OCI-LY7 (cell line): ENCODE measurements at regions not wholly inside any gene's neighbourhood (a gene's known extent, or its start where the extent isn't known, plus 50 kb on each side); places are given as distances from the start of the nearest gene placed in this dataset.

ENCODE experiments used
- BruUV-seq: library from RNA; stranded (reverse); fragments of 400-500 nt; replicated peaks from 2 replicates; lab custom pipeline; 2021; lab: Mats Ljungman, UMichigan
- CTCF ChIA-PET: fragments of 300-600 bp; sonication (Branson Sonifier 250); formaldehyde crosslinking; loops from one replicate; lab custom pipeline; 2022; ENCODE audit warnings: antibody characterized with exemption; ENCODE audit not compliant: unreplicated experiment; lab: Charles Lee
- POLR2A ChIA-PET: fragments of 300-600 bp; sonication (Branson Sonifier 250); formaldehyde crosslinking; loops from one replicate; lab custom pipeline; 2022; ENCODE audit warnings: antibody characterized with exemption; lab: Charles Lee
- DNase-seq: peaks from one replicate; pipeline ENCODE4 v3.0.0-alpha.2; 2015; ENCODE audit warnings: low spot score
- H2AFZ ChIP-seq: fragments of 200-600 bp; sonication (generic), shearing (Covaris generic); 2 replicates; pipeline ENCODE4 v1.6.1; 2014; ENCODE audit warnings: mild to moderate bottlenecking, antibody characterized with exemption, low read length, moderate library complexity
- H3K27ac ChIP-seq: fragments of 200-600 bp; sonication (generic); 2 replicates; pipeline ENCODE4 v1.5.1; 2014; ENCODE audit warnings: mixed run types, low read depth, mild to moderate bottlenecking, moderate library complexity, low read length, inconsistent platforms; ENCODE audit not compliant: poor library complexity, severe bottlenecking
- H3K36me3 ChIP-seq: fragments of 200-600 bp; sonication (generic); 2 replicates; pipeline ENCODE4 v1.6.1; 2014; ENCODE audit warnings: mild to moderate bottlenecking, antibody characterized with exemption, low read length, moderate library complexity, mixed read lengths; ENCODE audit not compliant: insufficient read depth
- H3K4me1 ChIP-seq: fragments of 200-600 bp; sonication (generic); 2 replicates; pipeline ENCODE4 v1.5.1; 2014; ENCODE audit warnings: mild to moderate bottlenecking, low read length; ENCODE audit not compliant: insufficient read depth, poor library complexity, severe bottlenecking
- H3K4me2 ChIP-seq: fragments of 200-600 bp; sonication (generic); 2 replicates; pipeline ENCODE4 v1.6.1; 2014; ENCODE audit warnings: mild to moderate bottlenecking, low read length
- H3K4me3 ChIP-seq: fragments of 200-600 bp; sonication (generic); 2 replicates; pipeline ENCODE4 v1.5.1; 2014; ENCODE audit warnings: mild to moderate bottlenecking, low read depth, low read length; ENCODE audit not compliant: poor library complexity, severe bottlenecking
- H3K79me2 ChIP-seq: fragments of 200-600 bp; sonication (generic); 2 replicates; pipeline ENCODE4 v1.6.1; 2016; ENCODE audit warnings: low read depth, mild to moderate bottlenecking, low read length, moderate library complexity, mixed read lengths; ENCODE audit not compliant: insufficient read depth
- H3K9me2 ChIP-seq: fragments of 200-600 bp; sonication (generic); 2 replicates; pipeline ENCODE4 v1.6.1; 2016; ENCODE audit warnings: mild to moderate bottlenecking, low read length, mixed read lengths; ENCODE audit not compliant: insufficient read depth
- H3K9me3 ChIP-seq: fragments of 200-600 bp; sonication (generic); 2 replicates; pipeline ENCODE4 v1.6.1; 2014; ENCODE audit warnings: mild to moderate bottlenecking, mixed run types, low read length, mixed read lengths
- H4K20me1 ChIP-seq: fragments of 200-600 bp; sonication (generic); 2 replicates; pipeline ENCODE4 v1.6.1; 2014; ENCODE audit warnings: mild to moderate bottlenecking, antibody characterized with exemption, low read length, moderate library complexity, mixed read lengths; ENCODE audit not compliant: insufficient read depth
- EZH2phosphoT487 ChIP-seq: fragments of 200-600 bp; sonication (generic); IDR thresholded peaks from 2 replicates; pipeline ENCODE4 v1.6.1; 2018; ENCODE audit warnings: low read depth, borderline replicate concordance, mild to moderate bottlenecking, mixed run types, antibody characterized with exemption, low read length, moderate library complexity, mixed read lengths
- intact Hi-C: fragments of 100-400 bp; cut with micrococcal nuclease; formaldehyde crosslinking; loops from one replicate; pipeline ENCODE4 v1.10.0; 2022; ENCODE audit not compliant: unreplicated experiment
- TF ChIP-seq, protein P1 (sequence below): fragments of 200-600 bp; sonication (generic); conservative IDR thresholded peaks from 2 replicates; pipeline ENCODE4 v1.5.1; 2014; ENCODE audit warnings: mild to moderate bottlenecking, antibody characterized with exemption, low read length, moderate library complexity, mixed read lengths

DNA sequence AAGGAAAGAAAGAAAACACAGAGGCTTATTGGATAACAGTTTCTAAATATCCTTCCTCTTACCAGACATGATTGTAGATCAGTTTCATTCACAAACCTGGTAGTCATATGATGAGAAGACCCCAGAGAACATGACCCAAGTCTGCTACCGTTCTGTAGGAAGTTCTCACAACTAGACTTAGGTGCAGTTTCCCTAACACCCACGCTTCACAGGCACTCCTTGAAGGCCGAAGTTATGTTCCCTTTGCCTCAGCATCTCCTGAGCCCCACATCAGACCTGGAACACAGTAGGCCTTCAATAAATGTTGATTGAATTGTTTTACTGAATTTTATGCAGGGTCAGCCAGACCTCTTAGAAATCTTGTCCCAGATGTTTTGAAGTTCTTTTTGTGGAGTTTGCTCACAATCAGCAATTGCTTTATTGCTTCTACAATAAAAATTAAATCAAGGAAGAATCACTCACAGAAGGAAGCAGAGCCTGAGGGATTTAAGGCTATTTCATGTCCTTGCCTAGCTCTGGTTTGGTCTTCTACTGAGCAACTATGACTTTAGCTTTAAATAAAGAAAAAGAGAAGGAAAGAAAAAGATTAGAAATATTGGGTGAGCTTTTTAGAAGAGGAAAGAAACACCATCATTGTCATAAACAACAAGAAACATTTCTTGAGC, 138.6 kb upstream of the MDM1 start:
- no peak overlapping the region for H3K27ac ChIP-seq
- CTCF ChIA-PET: no interaction called here
- no peaks in the 10 kb centered on the region for H3K36me3 ChIP-seq
- no peak overlapping the region for H3K4me2 ChIP-seq
- no peak for DNase-seq
- no peaks in the 10 kb centered on the region for H3K9me2 ChIP-seq
- no peak overlapping the region for H3K4me3 ChIP-seq
- TF ChIP-seq EZH2phosphoT487: no peak
- TF ChIP-seq, protein P1, sequence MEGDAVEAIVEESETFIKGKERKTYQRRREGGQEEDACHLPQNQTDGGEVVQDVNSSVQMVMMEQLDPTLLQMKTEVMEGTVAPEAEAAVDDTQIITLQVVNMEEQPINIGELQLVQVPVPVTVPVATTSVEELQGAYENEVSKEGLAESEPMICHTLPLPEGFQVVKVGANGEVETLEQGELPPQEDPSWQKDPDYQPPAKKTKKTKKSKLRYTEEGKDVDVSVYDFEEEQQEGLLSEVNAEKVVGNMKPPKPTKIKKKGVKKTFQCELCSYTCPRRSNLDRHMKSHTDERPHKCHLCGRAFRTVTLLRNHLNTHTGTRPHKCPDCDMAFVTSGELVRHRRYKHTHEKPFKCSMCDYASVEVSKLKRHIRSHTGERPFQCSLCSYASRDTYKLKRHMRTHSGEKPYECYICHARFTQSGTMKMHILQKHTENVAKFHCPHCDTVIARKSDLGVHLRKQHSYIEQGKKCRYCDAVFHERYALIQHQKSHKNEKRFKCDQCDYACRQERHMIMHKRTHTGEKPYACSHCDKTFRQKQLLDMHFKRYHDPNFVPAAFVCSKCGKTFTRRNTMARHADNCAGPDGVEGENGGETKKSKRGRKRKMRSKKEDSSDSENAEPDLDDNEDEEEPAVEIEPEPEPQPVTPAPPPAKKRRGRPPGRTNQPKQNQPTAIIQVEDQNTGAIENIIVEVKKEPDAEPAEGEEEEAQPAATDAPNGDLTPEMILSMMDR: no peak
- intact Hi-C loops: no loop called here
- no peak overlapping the region for H2AFZ ChIP-seq
- no TSS peak for BruUV-seq
- POLR2A ChIA-PET: interaction anchor here (0.7 kb wide), 1 partner anchor 9 kb away, joined by 3 read pairs; no protein-coding TSS in a partner anchor
- no peaks in the 10 kb centered on the region for H4K20me1 ChIP-seq
- H3K79me2 ChIP-seq: no peaks in the 10 kb centered on the region
- H3K4me1 ChIP-seq: no peaks in the 10 kb centered on the region
- H3K9me3 ChIP-seq: no peaks in the 10 kb centered on the region

DNA sequence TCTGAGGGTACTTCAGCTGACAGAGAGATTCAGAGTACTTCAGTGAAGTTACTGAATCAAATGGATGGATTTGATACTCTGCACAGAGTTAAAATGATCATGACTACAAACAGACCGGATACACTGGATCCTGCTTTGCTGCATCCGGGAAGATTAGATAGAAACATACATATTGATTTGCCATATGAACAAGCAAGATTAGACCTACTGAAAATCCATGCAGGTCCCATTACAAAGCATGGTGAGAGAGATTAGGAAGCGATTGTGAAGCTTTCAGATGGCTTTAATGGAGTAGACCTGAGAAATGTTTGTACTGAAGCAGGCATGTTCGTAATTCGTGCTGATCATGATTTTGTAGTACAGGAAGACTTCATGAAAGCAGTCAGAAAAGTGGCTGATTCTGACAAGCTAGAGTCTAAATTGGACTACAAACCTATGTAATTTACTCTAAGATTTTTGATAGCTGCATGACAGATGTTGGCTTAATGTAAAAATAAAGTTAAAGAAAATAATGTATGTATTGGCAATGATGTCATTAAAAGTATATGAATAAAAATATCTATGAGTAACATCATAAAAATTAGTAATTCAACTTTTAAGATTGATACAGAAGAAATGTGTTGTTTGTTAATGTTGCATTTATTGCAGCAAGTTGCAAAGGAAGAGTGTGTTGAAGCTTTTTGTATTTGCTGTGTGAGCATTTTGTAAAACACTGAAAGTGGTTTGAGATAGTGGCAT, 136.1 kb upstream of the RAP1B start:
- Histone ChIP-seq H3K9me3 (no peaks in the 10 kb centered on the region), H3K4me1 (no peaks in the 10 kb centered on the region), H2AFZ (no peak overlapping the region), H3K27ac (no peak overlapping the region), H3K79me2 (no peaks in the 10 kb centered on the region), H3K4me2 (no peak overlapping the region), H3K36me3 (no peaks in the 10 kb centered on the region), H3K4me3 (no peak overlapping the region), H4K20me1 (no peaks in the 10 kb centered on the region), H3K9me2 (no peaks in the 10 kb centered on the region)
- POLR2A ChIA-PET: interaction anchor here (0.6 kb wide), 1 partner anchor 1539 kb away, joined by 5 read pairs; no protein-coding TSS in a partner anchor
- BruUV-seq: no TSS peak
- intact Hi-C loops: no loop called here
- CTCF ChIA-PET: no interaction called here
- TF ChIP-seq, protein P1: no peak
- no peak for TF ChIP-seq EZH2phosphoT487
- DNase-seq: no peak

DNA sequence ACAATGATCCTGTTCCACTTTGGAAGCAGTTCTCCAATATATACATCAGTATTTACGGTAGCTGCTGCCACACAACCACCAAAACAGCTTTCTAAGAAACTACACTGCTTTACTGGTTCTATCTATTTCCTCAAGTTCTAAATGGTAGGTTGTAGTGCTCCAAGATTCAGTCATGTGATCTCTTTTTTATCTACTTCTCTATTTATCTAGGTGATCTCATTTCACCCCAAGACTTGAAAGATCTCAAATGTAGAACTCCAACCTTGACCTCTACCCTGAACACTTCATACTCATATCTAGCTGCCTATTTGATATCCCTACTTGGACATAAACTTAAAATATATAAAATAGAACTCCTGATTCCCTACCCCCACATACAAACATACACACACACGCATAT, 133.9 kb upstream of the RAP1B start:
- no peaks in the 10 kb centered on the region for H4K20me1 ChIP-seq
- H3K4me3 ChIP-seq: no peak overlapping the region
- H2AFZ ChIP-seq: no peak overlapping the region
- H3K9me2 ChIP-seq: no peaks in the 10 kb centered on the region
- H3K4me1 ChIP-seq: peaks cover 4% of the 10 kb centered on the region
- H3K4me2 ChIP-seq: no peak overlapping the region
- CTCF ChIA-PET: no interaction called here
- no TSS peak for BruUV-seq
- no peaks in the 10 kb centered on the region for H3K9me3 ChIP-seq
- H3K36me3 ChIP-seq: no peaks in the 10 kb centered on the region
- DNase-seq: no peak
- intact Hi-C loops: no loop called here
- no peak overlapping the region for H3K27ac ChIP-seq
- POLR2A ChIA-PET: no interaction called here
- TF ChIP-seq, protein P1: no peak
- no peak for TF ChIP-seq EZH2phosphoT487
- no peaks in the 10 kb centered on the region for H3K79me2 ChIP-seq
